ENCODE measurements at regions not wholly inside any gene's neighbourhood (a gene's known extent, or its start where the extent isn't known, plus 50 kb on each side); places are given as distances from the start of the nearest gene placed in this dataset.

DNA sequence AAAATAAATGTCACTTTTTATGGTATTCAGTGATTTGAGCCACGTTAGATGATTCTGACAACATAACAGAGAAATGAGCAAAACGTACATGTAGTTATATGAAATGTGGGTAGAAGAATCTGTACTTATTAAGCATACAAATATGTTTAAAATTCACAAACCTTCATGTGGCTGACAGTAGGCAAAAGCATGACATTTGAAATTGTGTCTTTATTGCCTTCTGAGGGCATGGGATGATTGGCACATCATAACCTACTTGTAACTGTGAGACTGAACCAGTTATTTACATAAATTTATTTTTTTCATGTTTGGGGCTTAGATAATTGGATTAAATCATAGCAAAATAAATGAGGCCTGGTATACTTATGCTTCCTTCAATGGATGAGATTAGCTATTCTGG is 202.2 kb downstream of the DNAJB9 start:
- Histone ChIP-seq H3K9me3 (no peaks in the 10 kb centered on the region), H3K36me3 (no peaks in the 10 kb centered on the region), H3K27me3 (replicated peaks; ENCODE audit: insufficient read depth) (no peaks in the 10 kb centered on the region), H3K4me1 (replicated peaks) (no peaks in the 10 kb centered on the region), H3K27ac (no peak overlapping the region), H3K4me3 (no peak overlapping the region)
- intact Hi-C loops (cut with DNase I), result no loop called here
- TF ChIP-seq POLR2A (IDR thresholded peaks at IDR 0.05) (no peak), POLR2AphosphoS5 (IDR thresholded peaks at IDR 0.05) (no peak)
- TF ChIP-seq, protein P1, sequence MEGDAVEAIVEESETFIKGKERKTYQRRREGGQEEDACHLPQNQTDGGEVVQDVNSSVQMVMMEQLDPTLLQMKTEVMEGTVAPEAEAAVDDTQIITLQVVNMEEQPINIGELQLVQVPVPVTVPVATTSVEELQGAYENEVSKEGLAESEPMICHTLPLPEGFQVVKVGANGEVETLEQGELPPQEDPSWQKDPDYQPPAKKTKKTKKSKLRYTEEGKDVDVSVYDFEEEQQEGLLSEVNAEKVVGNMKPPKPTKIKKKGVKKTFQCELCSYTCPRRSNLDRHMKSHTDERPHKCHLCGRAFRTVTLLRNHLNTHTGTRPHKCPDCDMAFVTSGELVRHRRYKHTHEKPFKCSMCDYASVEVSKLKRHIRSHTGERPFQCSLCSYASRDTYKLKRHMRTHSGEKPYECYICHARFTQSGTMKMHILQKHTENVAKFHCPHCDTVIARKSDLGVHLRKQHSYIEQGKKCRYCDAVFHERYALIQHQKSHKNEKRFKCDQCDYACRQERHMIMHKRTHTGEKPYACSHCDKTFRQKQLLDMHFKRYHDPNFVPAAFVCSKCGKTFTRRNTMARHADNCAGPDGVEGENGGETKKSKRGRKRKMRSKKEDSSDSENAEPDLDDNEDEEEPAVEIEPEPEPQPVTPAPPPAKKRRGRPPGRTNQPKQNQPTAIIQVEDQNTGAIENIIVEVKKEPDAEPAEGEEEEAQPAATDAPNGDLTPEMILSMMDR (IDR thresholded peaks at IDR 0.05), result no peak
- no peak for DNase-seq (ENCODE audit: low spot score)
- 62% methylated on average over 2 of the region's 2 CpGs for whole genome bisulfite sequencing

DNA sequence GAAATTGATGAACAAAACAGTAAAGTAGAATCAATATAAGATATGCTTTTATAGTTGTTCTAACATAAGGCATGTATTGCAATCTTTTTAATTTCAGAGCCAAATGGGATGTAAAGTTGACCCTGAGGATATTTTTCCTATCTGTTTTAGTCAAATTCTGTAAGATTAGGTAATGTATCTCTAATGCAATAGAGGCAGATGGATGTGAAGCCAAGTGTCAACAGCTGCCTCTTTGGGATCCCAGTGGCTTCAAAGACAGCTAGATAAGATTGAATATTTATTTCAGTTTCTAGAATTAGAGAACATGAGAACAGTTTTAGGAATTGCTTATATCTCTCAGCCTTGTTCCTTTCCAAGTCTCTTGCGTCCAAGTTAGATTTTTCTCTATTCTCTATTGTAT is 208.3 kb downstream of the DNAJB9 start:
- H3K9me3 ChIP-seq, result no peaks in the 10 kb centered on the region
- H3K4me1 ChIP-seq (replicated peaks), result no peaks in the 10 kb centered on the region
- TF ChIP-seq, protein P1 (IDR thresholded peaks at IDR 0.05), result no peak
- TF ChIP-seq POLR2A (IDR thresholded peaks at IDR 0.05), result no peak
- TF ChIP-seq POLR2AphosphoS5 (IDR thresholded peaks at IDR 0.05), result no peak
- 89% methylated on average over 1 of the region's 1 CpG for WGBS
- intact Hi-C loops (cut with DNase I), result no loop called here
- H3K27ac ChIP-seq, result no peak overlapping the region
- no peaks in the 10 kb centered on the region for H3K36me3 ChIP-seq
- no peak for DNase-seq (ENCODE audit: low spot score)
- H3K27me3 ChIP-seq (replicated peaks; ENCODE audit: insufficient read depth), result no peaks in the 10 kb centered on the region
- H3K4me3 ChIP-seq, result no peak overlapping the region

DNA sequence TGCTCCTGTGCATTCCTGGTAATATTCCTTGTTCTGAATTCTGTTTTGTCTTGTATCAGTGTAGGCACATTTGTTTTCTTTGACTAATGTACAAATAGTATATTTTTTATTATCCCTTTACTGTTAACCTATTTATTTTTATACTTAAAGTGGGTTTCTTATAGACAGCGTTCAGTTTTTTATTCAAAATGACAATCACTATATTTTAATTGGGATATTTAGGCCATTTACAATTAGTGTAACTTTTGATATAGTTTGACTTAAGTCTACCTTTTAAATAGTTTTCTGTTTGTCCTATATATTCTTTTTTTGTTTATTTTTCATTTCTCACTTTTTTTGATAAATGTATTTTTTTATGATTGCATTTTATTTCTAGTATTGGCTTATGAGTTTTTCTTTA is 219.8 kb downstream of the DNAJB9 start:
- H3K27ac ChIP-seq, result no peak overlapping the region
- intact Hi-C loops (cut with DNase I), result no loop called here
- no peaks in the 10 kb centered on the region for H3K27me3 ChIP-seq (replicated peaks; ENCODE audit: insufficient read depth)
- 97% methylated on average over 1 of the region's 1 CpG for WGBS
- no peaks in the 10 kb centered on the region for H3K4me1 ChIP-seq (replicated peaks)
- no peaks in the 10 kb centered on the region for H3K36me3 ChIP-seq
- TF ChIP-seq POLR2AphosphoS5 (IDR thresholded peaks at IDR 0.05), result no peak
- TF ChIP-seq, protein P1 (IDR thresholded peaks at IDR 0.05), result no peak
- no peak for TF ChIP-seq POLR2A (IDR thresholded peaks at IDR 0.05)
- no peak overlapping the region for H3K4me3 ChIP-seq
- no peaks in the 10 kb centered on the region for H3K9me3 ChIP-seq
- DNase-seq (ENCODE audit: low spot score), result no peak

DNA sequence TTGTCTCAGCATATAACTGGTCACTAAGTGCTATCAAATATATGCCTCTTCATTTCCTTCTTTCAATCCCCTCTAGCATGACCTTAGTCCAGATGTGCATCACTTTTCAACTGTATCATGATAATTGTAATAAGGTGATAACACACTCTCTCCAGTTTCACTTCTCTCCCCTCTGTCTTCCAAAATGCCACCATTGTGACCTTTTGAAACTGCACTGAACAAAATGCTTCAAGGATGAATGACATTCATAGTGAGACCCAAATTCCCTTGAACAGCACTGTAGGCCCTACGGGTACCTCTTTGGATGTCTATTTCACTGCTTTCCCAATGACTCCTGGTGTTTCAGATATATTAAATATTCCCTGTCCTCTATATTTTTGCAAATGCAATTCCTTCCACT is 224.8 kb downstream of the DNAJB9 start:
- WGBS, result 88% methylated on average over 1 of the region's 1 CpG
- no peak for TF ChIP-seq POLR2AphosphoS5 (IDR thresholded peaks at IDR 0.05)
- TF ChIP-seq, protein P1 (IDR thresholded peaks at IDR 0.05), result no peak
- no peak for TF ChIP-seq POLR2A (IDR thresholded peaks at IDR 0.05)
- intact Hi-C loops (cut with DNase I), result no loop called here
- Histone ChIP-seq H3K27me3 (replicated peaks; ENCODE audit: insufficient read depth) (no peaks in the 10 kb centered on the region), H3K4me1 (replicated peaks) (no peaks in the 10 kb centered on the region), H3K27ac (no peak overlapping the region), H3K4me3 (no peak overlapping the region), H3K9me3 (no peaks in the 10 kb centered on the region), H3K36me3 (no peaks in the 10 kb centered on the region)
- no peak for DNase-seq (ENCODE audit: low spot score)

DNA sequence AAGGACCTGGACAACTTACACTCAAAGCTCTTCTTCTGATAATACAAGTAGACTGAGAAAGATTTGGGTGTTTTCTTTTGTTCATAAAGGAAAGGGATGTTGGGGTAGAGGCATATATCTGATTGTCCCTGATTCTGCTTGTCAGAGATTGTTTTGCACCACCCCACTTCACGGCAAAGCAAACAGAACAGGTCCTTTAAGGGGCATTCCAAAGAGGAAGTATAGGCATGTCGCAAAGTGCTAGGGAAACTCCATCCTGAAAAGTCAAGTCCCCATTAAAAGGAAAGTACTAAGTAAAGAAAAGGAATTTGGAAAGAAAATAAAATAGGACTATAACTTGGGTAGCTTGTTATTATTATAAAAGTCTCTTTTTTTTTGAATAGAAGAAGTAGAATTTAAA is 233.0 kb downstream of the DNAJB9 start:
- WGBS, result 47% methylated on average over 2 of the region's 2 CpGs
- H3K9me3 ChIP-seq, result no peaks in the 10 kb centered on the region
- H3K36me3 ChIP-seq, result no peaks in the 10 kb centered on the region
- no peak for DNase-seq (ENCODE audit: low spot score)
- TF ChIP-seq, protein P1 (IDR thresholded peaks at IDR 0.05), result no peak
- TF ChIP-seq POLR2A (IDR thresholded peaks at IDR 0.05), result no peak
- no peak for TF ChIP-seq POLR2AphosphoS5 (IDR thresholded peaks at IDR 0.05)
- intact Hi-C loops (cut with DNase I), result no loop called here
- no peak overlapping the region for H3K27ac ChIP-seq
- H3K27me3 ChIP-seq (replicated peaks; ENCODE audit: insufficient read depth), result no peaks in the 10 kb centered on the region
- H3K4me1 ChIP-seq (replicated peaks), result no peaks in the 10 kb centered on the region
- no peak overlapping the region for H3K4me3 ChIP-seq
